DOHH2 (cell line): ENCODE measurements at regions not wholly inside any gene's neighbourhood (a gene's known extent, or its start where the extent isn't known, plus 50 kb on each side); places are given as distances from the start of the nearest gene placed in this dataset.

ENCODE experiments used
- H3F3A ChIP-seq: fragments of 200-600 bp; sonication (generic), shearing (Covaris generic); 2 replicates; pipeline ENCODE4 v1.6.0; 2016; ENCODE audit warnings: antibody characterized with exemption, mild to moderate bottlenecking; ENCODE audit not compliant: control insufficient read depth, insufficient read depth
- H3K27ac ChIP-seq: fragments of 200-600 bp; sonication (generic); 2 replicates; pipeline ENCODE4 v1.5.1; 2014; ENCODE audit warnings: low read depth, mild to moderate bottlenecking, low read length, moderate library complexity
- H3K27me3 ChIP-seq: fragments of 200-600 bp; sonication (generic); 2 replicates; pipeline ENCODE4 v1.6.1; 2014; ENCODE audit warnings: mild to moderate bottlenecking, low read length, mixed read lengths; ENCODE audit not compliant: control insufficient read depth
- H3K36me3 ChIP-seq: fragments of 200-600 bp; sonication (generic); 2 replicates; pipeline ENCODE4 v1.6.1; 2014; ENCODE audit warnings: mild to moderate bottlenecking, low read length, moderate library complexity, mixed read lengths; ENCODE audit not compliant: control insufficient read depth
- H3K4me1 ChIP-seq: fragments of 200-600 bp; sonication (generic); 2 replicates; pipeline ENCODE4 v1.6.1; 2014; ENCODE audit warnings: mild to moderate bottlenecking, low read length, mixed read lengths; ENCODE audit not compliant: control insufficient read depth
- H3K4me2 ChIP-seq: fragments of 200-600 bp; sonication (generic); 2 replicates; pipeline ENCODE4 v1.6.0; 2014; ENCODE audit warnings: mild to moderate bottlenecking, low read length, moderate library complexity
- H3K4me3 ChIP-seq: fragments of 200-600 bp; sonication (generic); 2 replicates; pipeline ENCODE4 v1.5.1; 2014; ENCODE audit warnings: mild to moderate bottlenecking, low read length, mixed read lengths
- H3K79me2 ChIP-seq: fragments of 200-600 bp; sonication (generic); 2 replicates; pipeline ENCODE4 v1.6.1; 2014; ENCODE audit warnings: mild to moderate bottlenecking, low read length, mixed read lengths; ENCODE audit not compliant: control insufficient read depth
- H3K9me2 ChIP-seq: fragments of 200-600 bp; sonication (generic); replicated peaks from 2 replicates; pipeline ENCODE4 v1.6.1; 2014; ENCODE audit warnings: mild to moderate bottlenecking, low read length, mixed read lengths; ENCODE audit not compliant: control insufficient read depth
- H3K9me3 ChIP-seq: fragments of 200-600 bp; sonication (generic); 2 replicates; pipeline ENCODE4 v1.6.1; 2014; ENCODE audit warnings: antibody characterized with exemption, low read length, mixed read lengths; ENCODE audit not compliant: control insufficient read depth, insufficient read depth
- H4K20me1 ChIP-seq: fragments of 200-600 bp; sonication (generic); 2 replicates; pipeline ENCODE4 v1.6.0; 2014; ENCODE audit warnings: low read depth, mild to moderate bottlenecking, antibody characterized with exemption, low read length, moderate library complexity; ENCODE audit not compliant: control insufficient read depth, insufficient read depth
- EZH2phosphoT487 ChIP-seq: fragments of 200-600 bp; sonication (generic); IDR thresholded peaks from 2 replicates; pipeline ENCODE4 v1.6.1; 2017; ENCODE audit warnings: borderline replicate concordance, mild to moderate bottlenecking, antibody characterized with exemption, low read length, moderate library complexity, mixed read lengths
- TF ChIP-seq, protein P1 (sequence below): fragments of 200-600 bp; sonication (generic); IDR thresholded peaks from one replicate; pipeline ENCODE4 v1.5.1; 2014; ENCODE audit warnings: antibody characterized with exemption, mild to moderate bottlenecking, low read depth, low read length; ENCODE audit not compliant: poor library complexity, severe bottlenecking

DNA sequence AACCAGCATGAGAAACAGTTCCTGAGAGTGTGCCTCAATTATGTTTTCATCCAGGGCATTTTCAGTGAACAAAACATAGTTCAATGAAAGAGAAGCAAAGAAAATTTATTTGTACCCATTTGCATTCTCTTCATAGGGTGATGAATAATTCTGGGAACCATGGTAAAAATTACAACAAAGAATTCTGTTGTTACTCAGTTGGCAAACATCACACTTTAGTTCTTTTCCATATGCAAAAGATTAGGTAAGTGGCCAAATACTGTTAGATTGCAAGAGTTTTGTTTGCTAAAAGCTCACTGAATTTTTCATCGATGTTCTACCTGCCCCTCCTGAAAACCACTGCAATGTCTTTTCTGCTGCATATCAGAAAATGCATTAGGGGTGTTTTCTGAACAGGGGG is 132.4 kb upstream of the RGS6 start:
- no peak for TF ChIP-seq EZH2phosphoT487
- TF ChIP-seq, protein P1, sequence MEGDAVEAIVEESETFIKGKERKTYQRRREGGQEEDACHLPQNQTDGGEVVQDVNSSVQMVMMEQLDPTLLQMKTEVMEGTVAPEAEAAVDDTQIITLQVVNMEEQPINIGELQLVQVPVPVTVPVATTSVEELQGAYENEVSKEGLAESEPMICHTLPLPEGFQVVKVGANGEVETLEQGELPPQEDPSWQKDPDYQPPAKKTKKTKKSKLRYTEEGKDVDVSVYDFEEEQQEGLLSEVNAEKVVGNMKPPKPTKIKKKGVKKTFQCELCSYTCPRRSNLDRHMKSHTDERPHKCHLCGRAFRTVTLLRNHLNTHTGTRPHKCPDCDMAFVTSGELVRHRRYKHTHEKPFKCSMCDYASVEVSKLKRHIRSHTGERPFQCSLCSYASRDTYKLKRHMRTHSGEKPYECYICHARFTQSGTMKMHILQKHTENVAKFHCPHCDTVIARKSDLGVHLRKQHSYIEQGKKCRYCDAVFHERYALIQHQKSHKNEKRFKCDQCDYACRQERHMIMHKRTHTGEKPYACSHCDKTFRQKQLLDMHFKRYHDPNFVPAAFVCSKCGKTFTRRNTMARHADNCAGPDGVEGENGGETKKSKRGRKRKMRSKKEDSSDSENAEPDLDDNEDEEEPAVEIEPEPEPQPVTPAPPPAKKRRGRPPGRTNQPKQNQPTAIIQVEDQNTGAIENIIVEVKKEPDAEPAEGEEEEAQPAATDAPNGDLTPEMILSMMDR, result no peak
- Histone ChIP-seq H3K79me2 (no peaks in the 10 kb centered on the region), H3K9me2 (no peaks in the 10 kb centered on the region)

DNA sequence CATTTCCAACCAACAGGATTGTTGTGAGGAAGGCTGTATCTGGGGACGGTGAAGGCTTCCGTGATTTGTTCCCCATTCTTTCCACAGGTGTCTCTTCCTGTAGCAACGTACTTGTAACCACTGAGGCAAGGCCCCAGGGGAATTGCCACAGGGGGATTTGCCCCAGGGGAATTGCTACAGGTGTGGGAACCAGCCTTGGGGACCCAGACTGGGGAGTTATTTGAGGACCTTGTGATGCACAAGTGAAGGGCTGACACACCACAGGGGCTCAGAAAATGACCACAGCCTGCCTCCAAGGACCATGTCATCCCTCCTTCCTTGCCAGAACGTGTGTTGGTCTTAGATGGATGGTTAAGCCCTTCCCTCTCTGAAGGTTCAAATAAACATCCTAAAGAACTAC is 131.4 kb upstream of the RGS6 start:
- no peak overlapping the region for H3K4me2 ChIP-seq
- H3K9me3 ChIP-seq, result no peaks in the 10 kb centered on the region
- H3K27me3 ChIP-seq, result no peaks in the 10 kb centered on the region
- no peak overlapping the region for H3K27ac ChIP-seq
- H3K4me3 ChIP-seq, result no peak overlapping the region
- no peaks in the 10 kb centered on the region for H3F3A ChIP-seq
- no peaks in the 10 kb centered on the region for H3K36me3 ChIP-seq
- H4K20me1 ChIP-seq, result no peaks in the 10 kb centered on the region
- no peaks in the 10 kb centered on the region for H3K79me2 ChIP-seq
- no peaks in the 10 kb centered on the region for H3K9me2 ChIP-seq
- TF ChIP-seq EZH2phosphoT487, result no peak
- TF ChIP-seq, protein P1, result no peak
- no peaks in the 10 kb centered on the region for H3K4me1 ChIP-seq

More for the DNA sequence above, 132.4 kb upstream of the RGS6 start:
- Histone ChIP-seq H3K4me3 (no peak overlapping the region), H3K4me1 (no peaks in the 10 kb centered on the region), H4K20me1 (no peaks in the 10 kb centered on the region), H3K27me3 (no peaks in the 10 kb centered on the region), H3K36me3 (no peaks in the 10 kb centered on the region), H3F3A (no peaks in the 10 kb centered on the region), H3K4me2 (no peak overlapping the region), H3K9me3 (no peaks in the 10 kb centered on the region), H3K27ac (no peak overlapping the region)

DNA sequence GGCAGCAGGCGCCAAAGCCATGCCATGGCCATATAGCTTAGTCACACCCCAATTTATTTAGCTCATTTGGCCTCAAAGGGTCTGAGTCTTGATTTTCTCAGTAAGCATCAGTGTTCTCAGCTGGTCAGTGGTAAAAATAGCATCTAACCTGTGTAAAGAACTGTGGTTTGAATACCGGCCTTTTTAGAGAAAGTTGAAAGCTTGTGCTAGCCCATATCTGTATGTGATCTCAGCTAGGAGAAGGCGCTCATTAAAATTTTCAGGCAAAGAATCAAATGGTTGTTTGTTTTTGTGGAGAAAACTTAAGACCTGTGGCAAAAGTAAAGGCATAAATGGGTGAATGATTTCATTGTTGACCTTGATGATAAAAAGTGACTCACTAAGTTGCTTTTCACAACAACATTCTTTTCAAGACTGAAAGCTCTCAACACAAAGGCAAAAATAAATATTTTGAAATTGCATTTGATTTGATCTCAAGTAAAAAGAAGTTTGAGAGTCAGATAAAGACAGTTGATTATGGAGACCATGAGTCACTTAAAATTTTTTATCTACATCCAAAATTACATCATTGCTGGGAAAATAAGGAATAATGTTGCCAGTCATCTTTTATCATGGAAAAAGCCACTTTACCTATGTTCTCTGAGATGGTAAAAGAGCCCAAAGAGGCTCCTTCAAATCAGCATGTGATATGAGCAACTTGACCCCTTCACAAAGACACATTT is 128.5 kb upstream of the RGS6 start:
- no peak overlapping the region for H3K4me2 ChIP-seq
- no peaks in the 10 kb centered on the region for H3K9me3 ChIP-seq
- H3K4me3 ChIP-seq, result no peak overlapping the region
- H3K9me2 ChIP-seq, result no peaks in the 10 kb centered on the region
- no peaks in the 10 kb centered on the region for H3K79me2 ChIP-seq
- H3K36me3 ChIP-seq, result no peaks in the 10 kb centered on the region
- TF ChIP-seq, protein P1, result no peak
- TF ChIP-seq EZH2phosphoT487, result no peak
- no peaks in the 10 kb centered on the region for H3K27me3 ChIP-seq
- H4K20me1 ChIP-seq, result no peaks in the 10 kb centered on the region
- no peak overlapping the region for H3K27ac ChIP-seq
- no peaks in the 10 kb centered on the region for H3F3A ChIP-seq
- H3K4me1 ChIP-seq, result no peaks in the 10 kb centered on the region
